ENCODE measurements at regions not wholly inside any gene's neighbourhood (a gene's known extent, or its start where the extent isn't known, plus 50 kb on each side); places are given as distances from the start of the nearest gene placed in this dataset.
"Not testable (repeated sequence)": the region's sequence is repeated elsewhere in the genome, so short reads cannot be mapped to it uniquely, and the experiment has no call there.

DNA sequence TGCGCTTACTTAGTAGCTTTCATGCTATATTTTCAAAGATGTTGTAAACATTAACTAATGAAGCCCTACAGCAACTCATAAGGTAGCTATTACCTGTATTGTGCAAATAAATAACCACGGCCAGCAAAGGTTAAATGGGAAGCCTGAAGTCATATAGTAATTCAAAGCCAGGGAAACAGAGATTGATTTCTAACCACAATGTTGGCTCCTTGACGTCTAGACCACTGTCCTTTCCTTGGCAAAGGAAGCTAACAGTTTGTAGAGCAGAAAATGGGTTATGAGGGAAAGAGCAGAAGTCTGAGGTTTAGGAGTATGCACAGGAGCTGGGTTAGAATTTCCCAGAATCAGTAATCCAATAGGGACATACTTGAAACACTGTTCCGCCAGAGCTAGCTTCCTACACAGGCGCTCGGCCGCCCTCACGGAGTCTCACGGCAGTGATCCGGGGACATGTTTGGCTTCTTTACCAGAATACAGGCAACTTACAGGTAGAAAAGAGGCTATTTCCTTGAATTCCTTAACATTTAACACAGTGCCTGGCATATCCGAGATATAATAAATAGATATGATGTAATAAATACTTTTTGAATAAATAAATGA is 298.8 kb upstream of the LYPLAL1 start:
- no peak for DNase-seq (ENCODE audit: low spot score)

DNA sequence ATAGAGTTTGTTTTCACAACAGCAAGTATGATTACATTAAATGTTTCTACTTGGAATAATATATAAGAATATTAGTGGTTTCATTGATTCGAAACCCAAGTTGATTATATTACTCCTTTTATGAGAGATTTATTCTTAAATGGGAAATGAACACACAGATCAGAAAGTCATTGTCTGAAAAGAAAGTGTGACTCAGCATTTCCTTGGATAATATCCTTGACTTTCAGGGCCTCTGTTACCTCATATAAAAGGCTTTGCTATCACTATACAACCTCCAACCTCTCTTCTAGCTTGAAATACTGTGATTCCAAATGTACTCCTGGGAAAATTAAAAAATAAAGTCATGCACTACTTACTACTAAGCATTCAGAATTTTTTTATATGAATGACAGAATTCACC is 295.3 kb upstream of the LYPLAL1 start:
- DNase-seq (ENCODE audit: low spot score) = no peak

GRCh38 chr1:218880484-218881060 is 293.1 kb upstream of the LYPLAL1 start:
- DNase-seq (ENCODE audit: low spot score) = no peak

- no peak for DNase-seq (ENCODE audit: low spot score)
These were observed 291.2 kb upstream of the LYPLAL1 start for GRCh38 chr1:218882454-218882853.

GRCh38 chr1:218886101-218886871 is 287.4 kb upstream of the LYPLAL1 start:
- no peak for DNase-seq (ENCODE audit: low spot score)

- DNase-seq (ENCODE audit: low spot score) = no peak
These were observed 286.3 kb upstream of the LYPLAL1 start for GRCh38 chr1:218887141-218887925.

DNA sequence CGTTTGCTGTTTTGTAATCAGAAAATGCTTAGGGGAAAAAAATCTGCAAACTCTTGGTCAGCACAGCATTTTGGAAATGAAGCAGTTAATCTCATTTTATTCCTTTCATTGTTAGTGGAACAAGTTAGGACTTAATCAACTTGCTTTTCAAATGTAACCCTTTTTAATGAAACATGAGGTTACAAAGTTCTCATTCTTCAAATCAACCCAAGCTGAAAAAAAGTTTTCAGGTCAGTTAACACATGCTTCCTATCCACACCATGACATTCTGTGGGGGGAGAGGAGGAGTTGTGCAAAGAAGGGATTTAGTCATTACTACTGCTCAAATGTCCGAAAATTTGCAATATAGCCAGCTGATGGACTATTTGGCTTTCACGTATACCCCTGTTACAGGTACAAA is 283.2 kb upstream of the LYPLAL1 start:
- no peak for DNase-seq (ENCODE audit: low spot score)

- no peak for DNase-seq (ENCODE audit: low spot score)
These were observed 282.1 kb upstream of the LYPLAL1 start for GRCh38 chr1:218891577-218891976.

- DNase-seq (ENCODE audit: low spot score) = no peak
These were observed 278.6 kb upstream of the LYPLAL1 start for GRCh38 chr1:218895064-218895587.

DNA sequence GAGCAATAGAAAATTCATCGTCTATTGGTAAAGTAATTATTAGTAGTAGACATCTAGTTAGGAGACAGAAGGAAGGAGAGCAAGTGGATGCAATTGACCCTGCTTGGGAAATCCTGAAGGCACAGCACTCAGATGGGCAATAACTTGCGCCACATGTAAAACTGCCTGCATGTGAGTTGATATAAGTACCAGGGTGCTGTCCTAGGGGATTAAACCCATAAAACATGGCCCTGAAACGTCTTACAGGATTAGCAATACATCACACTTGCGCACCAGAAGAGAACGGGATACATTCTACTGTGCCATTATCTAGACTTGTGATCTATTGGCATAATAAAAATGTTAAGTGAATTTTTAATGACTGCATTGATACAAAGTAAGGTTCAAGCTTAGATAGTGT is 277.5 kb upstream of the LYPLAL1 start:
- no peak for DNase-seq (ENCODE audit: low spot score)

- no peak for DNase-seq (ENCODE audit: low spot score)
These were observed 274.8 kb upstream of the LYPLAL1 start for GRCh38 chr1:218898921-218899320.

- DNase-seq (ENCODE audit: low spot score) = no peak
These were observed 273.1 kb upstream of the LYPLAL1 start for GRCh38 chr1:218900615-218901014.

GRCh38 chr1:218904416-218904815 is 269.3 kb upstream of the LYPLAL1 start:
- no peak for DNase-seq (ENCODE audit: low spot score)

GRCh38 chr1:218916720-218917119 is 257.0 kb upstream of the LYPLAL1 start:
- no peak for DNase-seq (ENCODE audit: low spot score)

DNA sequence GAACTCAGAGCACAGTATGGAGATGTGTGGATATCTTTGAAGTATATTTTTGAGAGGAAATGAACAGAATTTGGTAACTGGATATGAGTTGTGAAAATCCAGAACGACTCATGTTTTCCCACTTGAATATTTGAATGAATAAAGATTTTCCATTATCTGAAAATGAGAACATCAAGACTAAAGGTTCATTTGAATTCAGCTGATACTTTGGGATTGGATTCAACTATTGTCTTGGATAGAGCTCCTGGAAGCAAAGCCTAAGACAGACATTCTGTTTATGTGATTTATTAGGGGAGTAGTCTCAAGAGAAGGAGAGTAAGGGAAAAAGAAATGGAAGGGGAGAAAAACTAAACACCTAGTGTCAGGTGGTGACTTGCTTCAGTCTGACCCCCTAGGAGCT is 256.0 kb upstream of the LYPLAL1 start:
- DNase-seq (ENCODE audit: low spot score) = no peak

- no peak for DNase-seq (ENCODE audit: low spot score)
These were observed 247.9 kb upstream of the LYPLAL1 start for GRCh38 chr1:218925777-218926176.

DNA sequence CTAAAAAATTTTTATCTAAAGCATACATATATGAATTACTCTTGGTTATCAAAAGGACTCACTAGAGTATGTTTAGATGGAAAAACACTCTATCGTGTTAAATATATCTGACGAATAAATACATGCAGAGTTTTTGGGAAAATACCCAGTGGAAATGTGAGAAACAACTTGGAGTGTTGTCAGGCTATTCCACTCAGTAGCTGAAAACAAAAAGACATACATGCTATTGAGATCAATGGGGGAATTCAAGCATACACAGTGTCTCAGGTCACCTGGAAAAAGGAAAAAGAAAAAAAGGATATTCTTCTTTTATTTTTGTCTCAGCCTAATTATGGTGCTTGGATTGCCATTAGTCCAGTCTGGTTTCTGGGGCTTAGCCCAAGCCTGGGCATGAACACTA is 247.0 kb upstream of the LYPLAL1 start:
- no peak for DNase-seq (ENCODE audit: low spot score)

GRCh38 chr1:218930000-218930399 is 243.7 kb upstream of the LYPLAL1 start:
- no peak for DNase-seq (ENCODE audit: low spot score)

GRCh38 chr1:218930472-218931241 is 243.0 kb upstream of the LYPLAL1 start:
- no peak for DNase-seq (ENCODE audit: low spot score)

GRCh38 chr1:218931324-218931723 is 242.4 kb upstream of the LYPLAL1 start:
- no peak for DNase-seq (ENCODE audit: low spot score)

DNA sequence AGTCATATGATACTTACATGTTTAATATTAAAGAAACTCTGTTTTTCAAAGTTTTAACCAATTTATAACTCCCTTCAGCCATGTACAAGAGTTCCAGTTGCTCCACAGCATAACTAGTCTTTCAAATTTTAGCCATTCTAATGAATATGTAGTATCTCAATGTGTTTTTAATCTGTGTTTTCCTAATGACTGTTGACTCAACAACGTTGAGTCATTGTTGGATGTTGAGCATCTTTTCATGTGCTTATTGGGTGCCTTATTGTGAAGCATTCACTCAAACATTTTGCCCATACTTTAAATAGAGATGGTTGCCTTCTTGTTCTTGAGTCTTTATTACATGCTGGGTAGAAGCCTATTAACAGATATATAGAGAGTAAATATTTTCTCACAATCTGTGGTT is 240.2 kb upstream of the LYPLAL1 start:
- DNase-seq (ENCODE audit: low spot score) = no peak

DNA sequence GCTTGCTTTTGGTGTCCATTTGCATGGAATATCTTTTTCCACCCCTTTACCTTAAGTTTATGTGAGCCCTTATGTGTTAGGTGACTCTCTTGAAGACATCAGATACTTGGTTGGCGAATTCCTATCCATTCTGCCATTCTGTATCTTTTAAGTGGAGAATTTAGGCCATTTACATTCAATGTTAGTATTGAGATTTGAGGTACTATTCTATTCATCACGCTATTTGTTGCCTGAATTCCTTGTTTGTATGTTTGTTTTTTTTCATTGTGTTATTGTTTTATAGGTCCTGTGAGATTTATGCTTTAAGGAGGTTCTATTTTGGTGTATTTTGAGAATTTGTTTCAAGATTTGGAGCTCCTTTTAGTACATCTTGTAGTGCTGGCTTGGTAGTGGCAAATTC is 238.3 kb upstream of the LYPLAL1 start:
- not testable (repeated sequence) for DNase-seq (ENCODE audit: low spot score)
